ENCODE measurements at regions not wholly inside any gene's neighbourhood (a gene's known extent, or its start where the extent isn't known, plus 50 kb on each side); places are given as distances from the start of the nearest gene placed in this dataset.
"Not testable (repeated sequence)": the region's sequence is repeated elsewhere in the genome, so short reads cannot be mapped to it uniquely, and the experiment has no call there.

GRCh38 chr5:130874861-130875417 is 290.1 kb downstream of the HINT1 start:
- Histone ChIP-seq H3K36me3 (ENCODE audit: insufficient read depth, low read depth, low read length) (no peaks in the 10 kb centered on the region), H3K9me3 (ENCODE audit: insufficient read depth, low read depth, low read length) (no peaks in the 10 kb centered on the region), H3K27me3 (ENCODE audit: insufficient read depth, low read length) (no peaks in the 10 kb centered on the region), H3K4me1 (ENCODE audit: insufficient read depth, low read length) (0 out of 2 replicates have a peak, but pooled peaks cover 7% of the 10 kb centered on the region), H3K4me3 (ENCODE audit: low read length) (no peak overlapping the region), H3K9ac (ENCODE audit: low read depth, low read length) (no peak overlapping the region), H3K27ac (ENCODE audit: low read length) (no peak overlapping the region)

DNA sequence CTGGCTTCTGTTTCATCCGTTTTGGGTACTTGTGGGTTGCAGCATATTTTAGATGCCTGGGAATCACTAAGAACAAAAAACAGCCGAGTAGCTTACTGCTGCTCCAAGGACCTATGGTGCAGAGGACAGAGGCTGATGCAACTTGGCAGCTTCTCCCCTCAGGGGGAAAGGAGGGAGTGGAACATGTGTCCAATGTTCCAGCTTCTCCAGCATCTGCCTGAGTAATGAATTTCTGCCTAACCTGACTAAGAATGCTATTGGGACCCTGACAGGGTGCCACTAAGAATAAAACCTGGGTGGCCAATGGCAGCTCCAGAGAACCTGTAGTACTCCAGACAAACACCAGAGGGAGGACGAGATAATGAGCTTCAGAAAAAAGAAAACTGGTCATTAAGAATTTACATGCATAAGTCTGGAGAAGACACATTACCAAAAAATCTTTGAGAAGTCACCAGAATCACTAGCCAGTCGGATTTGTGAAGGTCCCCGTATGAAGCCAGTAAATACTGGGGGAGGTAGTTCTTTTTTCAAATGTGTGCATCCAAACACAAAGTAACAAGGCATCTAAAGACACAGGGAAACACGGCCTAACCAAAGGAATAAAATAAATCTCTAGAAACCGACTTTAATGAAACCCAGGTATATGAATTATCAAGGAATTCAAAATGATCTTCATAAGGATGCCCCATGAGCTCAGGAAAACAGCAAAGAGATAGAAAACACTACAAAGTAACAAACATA is 293.5 kb downstream of the HINT1 start:
- H3K36me3 ChIP-seq (ENCODE audit: insufficient read depth, low read depth, low read length): no peaks in the 10 kb centered on the region
- H3K27ac ChIP-seq (ENCODE audit: low read length): no peak overlapping the region
- no peak overlapping the region for H3K4me3 ChIP-seq (ENCODE audit: low read length)
- H3K27me3 ChIP-seq (ENCODE audit: insufficient read depth, low read length): no peaks in the 10 kb centered on the region
- no peak overlapping the region for H3K9ac ChIP-seq (ENCODE audit: low read depth, low read length)
- H3K9me3 ChIP-seq (ENCODE audit: insufficient read depth, low read depth, low read length): no peaks in the 10 kb centered on the region
- peaks cover 13% of the 10 kb centered on the region; the same call in 1 of the 2 replicates for H3K4me1 ChIP-seq (ENCODE audit: insufficient read depth, low read length)

DNA sequence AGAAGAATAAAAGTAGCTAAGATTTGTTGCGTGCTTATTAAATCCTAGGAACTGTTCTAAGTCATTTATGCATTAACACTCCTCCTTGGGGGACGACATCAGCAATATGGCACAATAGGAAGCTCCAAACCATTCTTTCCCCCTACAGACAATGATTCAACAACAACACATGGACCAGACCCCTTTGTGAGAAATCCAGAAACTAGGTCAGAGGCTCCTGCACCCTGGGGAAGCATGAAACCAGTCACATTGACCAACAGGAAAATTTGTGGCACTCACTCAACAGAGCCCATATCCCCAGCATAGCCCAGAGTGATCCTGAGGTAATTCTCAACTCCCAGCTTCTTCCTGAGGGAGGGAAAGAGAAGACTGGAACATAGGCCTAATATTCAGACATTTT is 294.4 kb downstream of the HINT1 start:
- Histone ChIP-seq H3K9me3 (ENCODE audit: insufficient read depth, low read depth, low read length) (no peaks in the 10 kb centered on the region), H3K27me3 (ENCODE audit: insufficient read depth, low read length) (no peaks in the 10 kb centered on the region), H3K9ac (ENCODE audit: low read depth, low read length) (no peak overlapping the region), H3K4me3 (ENCODE audit: low read length) (no peak overlapping the region), H3K27ac (ENCODE audit: low read length) (no peak overlapping the region), H3K4me1 (ENCODE audit: insufficient read depth, low read length) (peaks cover 13% of the 10 kb centered on the region; the same call in 1 of the 2 replicates), H3K36me3 (ENCODE audit: insufficient read depth, low read depth, low read length) (no peaks in the 10 kb centered on the region)

DNA sequence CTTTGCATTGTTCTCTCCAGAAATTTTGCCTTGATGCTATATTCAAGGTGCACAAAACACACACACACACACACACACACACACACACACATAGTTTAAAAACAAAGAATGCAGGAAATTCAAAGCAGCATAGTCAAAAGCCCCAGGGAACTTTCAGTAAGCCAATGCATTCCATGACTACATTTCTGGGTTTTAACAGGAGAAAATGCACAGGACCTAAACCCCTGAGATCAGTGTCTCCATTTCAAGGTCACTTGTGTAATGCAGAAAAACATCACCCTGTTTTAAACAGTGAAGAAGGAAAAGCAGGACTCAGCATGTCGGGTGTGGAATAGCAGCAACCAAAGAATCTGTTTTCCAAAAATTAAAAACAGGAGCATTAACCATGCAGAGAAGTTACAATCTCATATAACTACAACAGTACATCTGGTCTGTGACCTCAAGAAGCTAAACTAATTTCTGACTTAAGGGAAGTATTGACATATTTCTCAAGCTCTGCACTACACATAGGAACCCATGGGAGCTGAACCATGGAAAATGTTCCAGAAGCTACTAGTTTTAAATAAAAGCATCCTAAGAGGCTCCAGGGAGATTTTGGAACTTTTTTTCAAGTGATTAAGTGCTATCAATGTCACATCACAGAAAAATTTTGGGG is 296.7 kb downstream of the HINT1 start:
- Histone ChIP-seq H3K9ac (ENCODE audit: low read depth, low read length) (no peak overlapping the region), H3K27me3 (ENCODE audit: insufficient read depth, low read length) (no peaks in the 10 kb centered on the region), H3K4me3 (ENCODE audit: low read length) (no peak overlapping the region), H3K36me3 (ENCODE audit: insufficient read depth, low read depth, low read length) (no peaks in the 10 kb centered on the region), H3K27ac (ENCODE audit: low read length) (no peak overlapping the region), H3K9me3 (ENCODE audit: insufficient read depth, low read depth, low read length) (peaks cover 11% of the 10 kb centered on the region; the same call in 1 of the 2 replicates), H3K4me1 (ENCODE audit: insufficient read depth, low read length) (peaks cover 13% of the 10 kb centered on the region; the same call in 1 of the 2 replicates)

GRCh38 chr5:130845049-130845765 is 319.8 kb downstream of the HINT1 start:
- Histone ChIP-seq H3K36me3 (ENCODE audit: insufficient read depth, low read depth, low read length) (no peaks in the 10 kb centered on the region), H3K9ac (ENCODE audit: low read depth, low read length) (no peak overlapping the region), H3K27me3 (ENCODE audit: insufficient read depth, low read length) (no peaks in the 10 kb centered on the region), H3K9me3 (ENCODE audit: insufficient read depth, low read depth, low read length) (no peaks in the 10 kb centered on the region), H3K4me1 (ENCODE audit: insufficient read depth, low read length) (no peaks in the 10 kb centered on the region), H3K27ac (ENCODE audit: low read length) (no peak overlapping the region), H3K4me3 (ENCODE audit: low read length) (no peak overlapping the region)

GRCh38 chr5:130836729-130837649 is 328.1 kb downstream of the HINT1 start:
- Histone ChIP-seq H3K36me3 (ENCODE audit: insufficient read depth, low read depth, low read length) (no peaks in the 10 kb centered on the region), H3K9ac (ENCODE audit: low read depth, low read length) (no peak overlapping the region), H3K27ac (ENCODE audit: low read length) (no peak overlapping the region), H3K4me3 (ENCODE audit: low read length) (no peak overlapping the region), H3K4me1 (ENCODE audit: insufficient read depth, low read length) (no peaks in the 10 kb centered on the region), H3K27me3 (ENCODE audit: insufficient read depth, low read length) (no peaks in the 10 kb centered on the region), H3K9me3 (ENCODE audit: insufficient read depth, low read depth, low read length) (no peaks in the 10 kb centered on the region)

DNA sequence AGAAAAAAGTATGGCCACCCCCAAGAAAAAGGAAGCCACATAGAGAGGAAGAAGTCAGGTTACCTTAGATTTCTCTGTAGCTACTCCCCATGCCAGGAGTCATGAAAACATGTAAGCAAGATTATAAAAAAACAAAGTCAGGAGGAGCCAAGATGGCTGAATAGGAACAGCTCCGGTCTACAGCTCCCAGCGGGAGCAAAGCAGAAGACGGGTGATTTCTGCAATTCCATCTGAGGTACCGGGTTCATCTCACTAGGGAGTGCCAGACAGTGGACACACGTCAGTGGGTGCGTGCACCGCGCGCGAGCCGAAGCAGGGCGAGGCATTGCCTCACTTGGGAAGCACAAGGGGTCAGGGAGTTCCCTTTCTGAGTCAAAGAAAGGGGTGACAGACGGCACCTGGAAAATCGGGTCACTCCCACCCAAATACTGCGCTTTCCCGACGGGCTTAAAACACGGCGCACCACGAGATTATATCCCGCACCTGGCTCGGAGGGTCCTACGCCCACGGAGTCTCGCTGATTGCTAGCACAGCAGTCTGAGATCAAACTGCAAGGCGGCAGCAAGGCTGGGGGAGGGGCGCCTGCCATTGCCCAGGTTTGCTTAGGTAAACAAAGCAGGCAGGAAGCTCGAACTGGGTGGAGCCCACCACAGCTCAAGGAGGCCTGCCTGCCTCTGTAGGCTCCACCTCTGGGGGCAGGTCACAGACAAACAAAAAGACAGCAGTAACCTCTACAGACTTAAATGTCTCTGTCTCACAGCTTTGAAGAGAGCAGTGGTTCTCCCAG is 347.3 kb downstream of the HINT1 start:
- not testable (repeated sequence) for H3K9me3 ChIP-seq (ENCODE audit: insufficient read depth, low read depth, low read length); H3K4me3 ChIP-seq (ENCODE audit: low read length); H3K36me3 ChIP-seq (ENCODE audit: insufficient read depth, low read depth, low read length); H3K27ac ChIP-seq (ENCODE audit: low read length); H3K4me1 ChIP-seq (ENCODE audit: insufficient read depth, low read length); H3K9ac ChIP-seq (ENCODE audit: low read depth, low read length); H3K27me3 ChIP-seq (ENCODE audit: insufficient read depth, low read length)

DNA sequence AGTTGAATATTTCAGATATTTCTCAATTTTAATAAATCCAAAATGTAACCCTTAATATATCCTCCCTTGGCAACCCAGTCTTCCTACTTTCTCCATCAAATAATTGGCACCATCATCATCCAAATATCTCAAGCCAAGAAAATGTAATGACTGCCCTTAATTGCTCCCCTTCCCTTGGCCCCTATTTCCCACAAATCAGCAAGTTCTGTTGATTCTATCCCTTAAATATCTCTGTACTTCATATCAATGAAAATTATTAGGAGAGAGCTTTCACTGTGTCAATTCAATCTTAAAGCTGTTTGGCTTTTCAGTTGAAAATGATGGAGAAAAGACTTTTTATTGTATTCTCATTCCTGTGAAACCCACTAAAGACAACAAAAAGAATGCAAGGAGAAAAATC is 349.8 kb downstream of the HINT1 start:
- Histone ChIP-seq H3K9ac (ENCODE audit: low read depth, low read length) (no peak overlapping the region), H3K4me1 (ENCODE audit: insufficient read depth, low read length) (0 out of 2 replicates have a peak, but pooled peaks cover 3% of the 10 kb centered on the region), H3K4me3 (ENCODE audit: low read length) (no peak overlapping the region), H3K9me3 (ENCODE audit: insufficient read depth, low read depth, low read length) (no peaks in the 10 kb centered on the region), H3K27me3 (ENCODE audit: insufficient read depth, low read length) (no peaks in the 10 kb centered on the region), H3K27ac (ENCODE audit: low read length) (no peak overlapping the region), H3K36me3 (ENCODE audit: insufficient read depth, low read depth, low read length) (no peaks in the 10 kb centered on the region)

DNA sequence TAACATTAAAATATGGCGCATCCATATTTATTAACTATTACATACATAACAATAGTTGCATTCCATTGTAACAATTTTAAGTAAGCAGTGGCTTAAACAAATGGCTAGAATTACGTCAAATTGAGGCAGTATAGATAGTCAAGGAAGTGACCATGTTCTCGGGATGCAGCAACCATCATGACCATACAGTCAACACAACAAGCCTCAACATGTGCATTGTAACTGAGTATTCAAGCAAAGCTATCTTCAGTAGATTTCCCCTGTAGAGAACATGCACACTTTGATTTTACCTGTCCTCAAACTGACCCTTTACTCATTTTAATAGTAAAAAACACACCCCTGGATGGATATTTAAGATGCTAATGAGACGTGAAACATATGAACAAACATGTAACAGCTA is 356.4 kb downstream of the HINT1 start:
- Histone ChIP-seq H3K9ac (ENCODE audit: low read depth, low read length) (no peak overlapping the region), H3K4me3 (ENCODE audit: low read length) (no peak overlapping the region), H3K36me3 (ENCODE audit: insufficient read depth, low read depth, low read length) (no peaks in the 10 kb centered on the region), H3K4me1 (ENCODE audit: insufficient read depth, low read length) (0 out of 2 replicates have a peak, but pooled peaks cover 3% of the 10 kb centered on the region), H3K27me3 (ENCODE audit: insufficient read depth, low read length) (no peaks in the 10 kb centered on the region), H3K27ac (ENCODE audit: low read length) (no peak overlapping the region), H3K9me3 (ENCODE audit: insufficient read depth, low read depth, low read length) (no peaks in the 10 kb centered on the region)

DNA sequence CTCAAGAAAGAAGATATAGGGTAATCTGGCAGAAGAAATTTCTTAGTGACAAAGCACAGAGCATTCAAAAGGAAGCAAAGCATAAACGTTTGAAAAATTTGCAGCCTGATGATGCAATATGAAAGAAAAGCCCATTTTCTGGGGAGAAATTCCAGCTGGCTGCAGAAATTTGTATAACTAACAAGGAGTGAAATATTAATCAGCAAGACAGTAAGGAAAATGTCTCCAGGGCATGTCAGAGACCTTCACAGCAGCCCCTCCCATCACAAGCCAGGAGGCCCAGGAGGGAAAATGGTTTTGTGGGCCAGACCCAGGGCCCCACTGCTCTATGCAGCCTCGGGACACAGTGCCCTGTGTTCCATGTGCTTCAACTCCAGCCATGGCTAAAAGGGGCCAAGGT is 359.4 kb downstream of the HINT1 start:
- Histone ChIP-seq H3K36me3 (ENCODE audit: insufficient read depth, low read depth, low read length) (no peaks in the 10 kb centered on the region), H3K9me3 (ENCODE audit: insufficient read depth, low read depth, low read length) (no peaks in the 10 kb centered on the region), H3K4me1 (ENCODE audit: insufficient read depth, low read length) (0 out of 2 replicates have a peak, but pooled peaks cover 3% of the 10 kb centered on the region), H3K27me3 (ENCODE audit: insufficient read depth, low read length) (no peaks in the 10 kb centered on the region), H3K27ac (ENCODE audit: low read length) (no peak overlapping the region), H3K4me3 (ENCODE audit: low read length) (no peak overlapping the region), H3K9ac (ENCODE audit: low read depth, low read length) (no peak overlapping the region)

Data from iPS-20b (cell line).